ENCODE measurements at regions not wholly inside any gene's neighbourhood (a gene's known extent, or its start where the extent isn't known, plus 50 kb on each side); places are given as distances from the start of the nearest gene placed in this dataset.

GRCh38 chr22:46071451-46072109 is 78.7 kb upstream of the PPARA start:
- Mint-ChIP-seq H3K27ac (peak overlapping the region in 1 of 2 donors; percentile 76), H3K9me3 (no peaks in the 10 kb centered on the region), H3K27me3 (no peaks in the 10 kb centered on the region), H3K4me1 (peaks cover 52 to 63% (median 54%) of the 10 kb centered on the region in 3 donors), H3K36me3 (no peaks in the 10 kb centered on the region), H3K4me3 (peak overlapping the region; percentile 74 to 88 (median 74))
- H3K9me3 ChIP-seq = no peaks in the 10 kb centered on the region
- peaks cover 0 to 3% of the 10 kb centered on the region in 2 donors for H3K36me3 ChIP-seq (ENCODE audit: control insufficient read depth in 2 of 2, extremely low read depth in 1 of 2, insufficient read depth in 1 of 2, low read length in 1 of 2)
- H3K27me3 ChIP-seq (replicated peaks in 1 of 2; ENCODE audit: control insufficient read depth in 2 of 2, extremely low read depth in 1 of 2, insufficient read depth in 2 of 2, low read length in 1 of 2) = peaks cover 4 to 8% of the 10 kb centered on the region in 2 experiments
- CTCF ChIA-PET = interaction anchor here (0.5 to 1.2 kb wide), 3 partner anchors 35 to 789 kb away, joined by 3 to 6 read pairs (median 4); no protein-coding TSS in a partner anchor
- under 1% methylated on average over 109 of the region's 109 CpGs for WGBS (ENCODE audit: insufficient coverage)
- peaks cover 0 to 49% of the 10 kb centered on the region in 2 experiments for H3K4me1 ChIP-seq (ENCODE audit: control insufficient read depth in 1 of 2, extremely low read depth in 1 of 2, insufficient read depth in 2 of 2, low read length in 2 of 2)
- POLR2A ChIA-PET = no interaction called here
- H3K27ac ChIP-seq (ENCODE audit: low read length) = no peak overlapping the region
- H3K4me3 ChIP-seq (ENCODE audit: control insufficient read depth in 1 of 2, extremely low read depth in 1 of 2, low read length in 1 of 2) = peak overlapping the region; percentile 37 to 52
- DNase-seq = peak in 29 of 35 experiments; percentile 21 to 64 (median 47)
- peak; percentile 29 to 41 (median 40) for ATAC-seq (replicated peaks in 1 of 4)

GRCh38 chr22:46072110-46072881 is 78.0 kb upstream of the PPARA start:
- H3K9me3 ChIP-seq = no peaks in the 10 kb centered on the region
- H3K4me3 ChIP-seq (ENCODE audit: control insufficient read depth in 1 of 2, extremely low read depth in 1 of 2, low read length in 1 of 2) = peak overlapping the region; percentile 29 to 33
- Mint-ChIP-seq H3K36me3 (no peaks in the 10 kb centered on the region), H3K4me1 (peaks cover 51 to 61% (median 51%) of the 10 kb centered on the region in 3 donors), H3K9me3 (no peaks in the 10 kb centered on the region), H3K27me3 (no peaks in the 10 kb centered on the region), H3K4me3 (peak overlapping the region; percentile 68 to 80 (median 74)), H3K27ac (peak overlapping the region in 1 of 2 donors; percentile 63)
- ChIA-PET POLR2A (no interaction called here), CTCF (interaction anchor here in 1 of 2 donors (1.1 kb wide), 1 partner anchor 36 kb away, joined by 8 read pairs; no protein-coding TSS in a partner anchor)
- peaks cover 4 to 8% of the 10 kb centered on the region in 2 experiments for H3K27me3 ChIP-seq (replicated peaks in 1 of 2; ENCODE audit: control insufficient read depth in 2 of 2, extremely low read depth in 1 of 2, insufficient read depth in 2 of 2, low read length in 1 of 2)
- DNase-seq (peak in 7 of 35 experiments; percentile 19 to 36 (median 28)), ATAC-seq (replicated peaks in 1 of 4) (peak in 3 of 4 experiments; percentile 6 to 21 (median 9))
- peaks cover 0 to 3% of the 10 kb centered on the region in 2 donors for H3K36me3 ChIP-seq (ENCODE audit: control insufficient read depth in 2 of 2, extremely low read depth in 1 of 2, insufficient read depth in 1 of 2, low read length in 1 of 2)
- peaks cover 0 to 49% of the 10 kb centered on the region in 2 experiments for H3K4me1 ChIP-seq (ENCODE audit: control insufficient read depth in 1 of 2, extremely low read depth in 1 of 2, insufficient read depth in 2 of 2, low read length in 2 of 2)
- no peak overlapping the region for H3K27ac ChIP-seq (ENCODE audit: low read length)
- 3% methylated on average over 76 of the region's 81 CpGs for WGBS (ENCODE audit: insufficient coverage)

GRCh38 chr22:46072981-46073682 is 77.2 kb upstream of the PPARA start:
- Mint-ChIP-seq H3K9me3 (no peaks in the 10 kb centered on the region), H3K27ac (peak overlapping the region in 1 of 2 donors; percentile 56), H3K4me1 (peaks cover 47 to 62% (median 49%) of the 10 kb centered on the region in 3 donors), H3K36me3 (no peaks in the 10 kb centered on the region), H3K4me3 (peak overlapping the region; percentile 68 to 74 (median 73)), H3K27me3 (no peaks in the 10 kb centered on the region)
- CTCF ChIA-PET = interaction anchor here in 1 of 2 donors (0.6 to 1.1 kb wide), 3 partner anchors 18 to 67 kb away, joined by 3 to 8 read pairs (median 4); no protein-coding TSS in a partner anchor
- 91% methylated on average over 13 of the region's 16 CpGs for WGBS (ENCODE audit: insufficient coverage)
- no peak overlapping the region for H3K27ac ChIP-seq (ENCODE audit: low read length)
- ATAC-seq (replicated peaks in 1 of 4) = no peak
- H3K4me3 ChIP-seq (ENCODE audit: control insufficient read depth in 1 of 2, extremely low read depth in 1 of 2, low read length in 1 of 2) = no peak overlapping the region
- peaks cover 0 to 3% of the 10 kb centered on the region in 2 donors for H3K36me3 ChIP-seq (ENCODE audit: control insufficient read depth in 2 of 2, extremely low read depth in 1 of 2, insufficient read depth in 1 of 2, low read length in 1 of 2)
- H3K27me3 ChIP-seq (replicated peaks in 1 of 2; ENCODE audit: control insufficient read depth in 2 of 2, extremely low read depth in 1 of 2, insufficient read depth in 2 of 2, low read length in 1 of 2) = peaks cover 4 to 8% of the 10 kb centered on the region in 2 experiments
- no peaks in the 10 kb centered on the region for H3K9me3 ChIP-seq
- peaks cover 0 to 49% of the 10 kb centered on the region in 2 experiments for H3K4me1 ChIP-seq (ENCODE audit: control insufficient read depth in 1 of 2, extremely low read depth in 1 of 2, insufficient read depth in 2 of 2, low read length in 2 of 2)
- DNase-seq = no peak
- POLR2A ChIA-PET = interaction anchor here (0.6 kb wide), 2 partner anchors 37 to 42 kb away, joined by 4 to 6 read pairs; no protein-coding TSS in a partner anchor

GRCh38 chr22:46073683-46074504 is 76.4 kb upstream of the PPARA start:
- ChIA-PET CTCF (interaction anchor here in 1 of 2 donors (1.0 kb wide), 1 partner anchor 68 kb away, joined by 4 read pairs; no protein-coding TSS in a partner anchor), POLR2A (no interaction called here)
- no peaks in the 10 kb centered on the region for H3K9me3 ChIP-seq
- Mint-ChIP-seq H3K27me3 (no peaks in the 10 kb centered on the region), H3K36me3 (no peaks in the 10 kb centered on the region), H3K9me3 (no peaks in the 10 kb centered on the region), H3K4me3 (peak overlapping the region in 2 of 3 donors; percentile 73 to 74), H3K27ac (peak overlapping the region in 1 of 2 donors; percentile 65), H3K4me1 (peaks cover 44 to 57% (median 44%) of the 10 kb centered on the region in 3 donors)
- no peak overlapping the region for H3K27ac ChIP-seq (ENCODE audit: low read length)
- peak in 1 of 35 experiments; percentile 2 for DNase-seq
- peaks cover 0 to 48% of the 10 kb centered on the region in 2 experiments for H3K4me1 ChIP-seq (ENCODE audit: control insufficient read depth in 1 of 2, extremely low read depth in 1 of 2, insufficient read depth in 2 of 2, low read length in 2 of 2)
- WGBS (ENCODE audit: insufficient coverage) = 97% methylated on average over 25 of the region's 28 CpGs
- ATAC-seq (replicated peaks in 1 of 4) = no peak
- H3K36me3 ChIP-seq (ENCODE audit: control insufficient read depth in 2 of 2, extremely low read depth in 1 of 2, insufficient read depth in 1 of 2, low read length in 1 of 2) = peaks cover 0 to 3% of the 10 kb centered on the region in 2 donors
- H3K27me3 ChIP-seq (replicated peaks in 1 of 2; ENCODE audit: control insufficient read depth in 2 of 2, extremely low read depth in 1 of 2, insufficient read depth in 2 of 2, low read length in 1 of 2) = peaks cover 3 to 8% of the 10 kb centered on the region in 2 experiments
- H3K4me3 ChIP-seq (ENCODE audit: control insufficient read depth in 1 of 2, extremely low read depth in 1 of 2, low read length in 1 of 2) = no peak overlapping the region

- Histone ChIP-seq H3K36me3 (ENCODE audit: control insufficient read depth in 2 of 2, extremely low read depth in 1 of 2, insufficient read depth in 1 of 2, low read length in 1 of 2) (peaks cover 0 to 3% of the 10 kb centered on the region in 2 donors), H3K27me3 (replicated peaks in 1 of 2; ENCODE audit: control insufficient read depth in 2 of 2, extremely low read depth in 1 of 2, insufficient read depth in 2 of 2, low read length in 1 of 2) (peaks cover 0 to 6% of the 10 kb centered on the region in 2 experiments), H3K9me3 (no peaks in the 10 kb centered on the region), H3K27ac (ENCODE audit: low read length) (no peak overlapping the region), H3K4me1 (ENCODE audit: control insufficient read depth in 1 of 2, extremely low read depth in 1 of 2, insufficient read depth in 2 of 2, low read length in 2 of 2) (peaks cover 0 to 37% of the 10 kb centered on the region in 2 experiments), H3K4me3 (ENCODE audit: control insufficient read depth in 1 of 2, extremely low read depth in 1 of 2, low read length in 1 of 2) (no peak overlapping the region)
- peak overlapping the region; percentile 22 to 74 (median 73) for H3K4me3 Mint-ChIP-seq
- H3K36me3 Mint-ChIP-seq = no peaks in the 10 kb centered on the region
- DNase-seq (no peak), ATAC-seq (replicated peaks in 1 of 4) (no peak)
- POLR2A ChIA-PET = no interaction called here
- no peaks in the 10 kb centered on the region for H3K27me3 Mint-ChIP-seq
- no peaks in the 10 kb centered on the region for H3K9me3 Mint-ChIP-seq
- 47% methylated on average over 11 of the region's 19 CpGs for WGBS (ENCODE audit: insufficient coverage)
- H3K4me1 Mint-ChIP-seq = peaks cover 34 to 50% (median 34%) of the 10 kb centered on the region in 3 donors
- CTCF ChIA-PET = no interaction called here
- H3K27ac Mint-ChIP-seq = peak overlapping the region; percentile 67 to 69
Observed at GRCh38 chr22:46074771-46075551, 75.4 kb upstream of the PPARA start.

Data from T-cell (primary cell).